Smooth muscle cell (in vitro differentiated cells): ENCODE measurements at regions not wholly inside any gene's neighbourhood (a gene's known extent, or its start where the extent isn't known, plus 50 kb on each side); places are given as distances from the start of the nearest gene placed in this dataset.
A peak's percentile ranks its signal among the peaks of the same experiment; 100 is the strongest.
"Not testable (repeated sequence)": the region's sequence is repeated elsewhere in the genome, so short reads cannot be mapped to it uniquely, and the experiment has no call there.

Source experiments
- DNase-seq: peaks from one replicate; lab custom pipeline; 2025; ENCODE audit not compliant: unreplicated experiment; lab: John Stamatoyannopoulos, UW
- H2AFZ ChIP-seq: fragments of 200-600 bp; sonication (generic); 2 replicates; pipeline ENCODE4 v1.6.0; 2016; ENCODE audit warnings: antibody characterized with exemption, low read depth, mild to moderate bottlenecking
- H3F3A ChIP-seq: fragments of 200-600 bp; sonication (generic); 2 replicates; pipeline ENCODE4 v1.6.0; 2017; ENCODE audit warnings: antibody characterized with exemption, low read depth
- H3K27ac ChIP-seq: fragments of 200-600 bp; sonication (generic); 2 replicates; pipeline ENCODE4 v1.5.1; 2016; ENCODE audit warnings: low read depth, mild to moderate bottlenecking
- H3K27me3 ChIP-seq: fragments of 200-600 bp; sonication (generic); 2 replicates; pipeline ENCODE4 v1.6.1; 2016; ENCODE audit warnings: low read depth, mild to moderate bottlenecking
- H3K36me3 ChIP-seq: fragments of 200-600 bp; sonication (generic); 2 replicates; pipeline ENCODE4 v1.5.1; 2016; ENCODE audit warnings: low read depth
- H3K4me1 ChIP-seq: fragments of 200-600 bp; sonication (generic); 2 replicates; pipeline ENCODE4 v1.5.1; 2016; ENCODE audit warnings: low read depth
- H3K4me2 ChIP-seq: fragments of 200-600 bp; sonication (generic); 2 replicates; pipeline ENCODE4 v1.6.0; 2016; ENCODE audit warnings: mild to moderate bottlenecking
- H3K4me3 ChIP-seq: fragments of 200-600 bp; sonication (generic); 2 replicates; pipeline ENCODE4 v1.5.1; 2016; ENCODE audit warnings: mild to moderate bottlenecking
- H3K79me2 ChIP-seq: fragments of 200-600 bp; sonication (generic); 2 replicates; pipeline ENCODE4 v1.6.0; 2016; ENCODE audit warnings: low read depth, mild to moderate bottlenecking
- H3K9ac ChIP-seq: fragments of 200-600 bp; sonication (generic); 2 replicates; pipeline ENCODE4 v1.6.0; 2016; ENCODE audit warnings: low read depth
- H3K9me3 ChIP-seq: fragments of 200-600 bp; sonication (generic); replicated peaks from 2 replicates; pipeline ENCODE4 v1.5.1; 2016; ENCODE audit warnings: low read depth
- H4K20me1 ChIP-seq: fragments of 200-600 bp; sonication (generic); 2 replicates; pipeline ENCODE4 v1.6.0; 2016; ENCODE audit warnings: low read depth
- WGBS: methylation state at CpG from one replicate; pipeline ENCODE4 v1.1.7; 2016; ENCODE audit warnings: low lambda C conversion rate; 5-methylcytosine and 5-hydroxymethylcytosine counted together
- TF ChIP-seq, protein P1 (sequence below): fragments of 200-600 bp; sonication (generic); IDR thresholded peaks from 2 replicates; pipeline ENCODE4 v1.5.1; 2017; ENCODE audit warnings: borderline replicate concordance, mild to moderate bottlenecking, antibody characterized with exemption; ENCODE audit not compliant: insufficient read depth, poor library complexity, severe bottlenecking

DNA sequence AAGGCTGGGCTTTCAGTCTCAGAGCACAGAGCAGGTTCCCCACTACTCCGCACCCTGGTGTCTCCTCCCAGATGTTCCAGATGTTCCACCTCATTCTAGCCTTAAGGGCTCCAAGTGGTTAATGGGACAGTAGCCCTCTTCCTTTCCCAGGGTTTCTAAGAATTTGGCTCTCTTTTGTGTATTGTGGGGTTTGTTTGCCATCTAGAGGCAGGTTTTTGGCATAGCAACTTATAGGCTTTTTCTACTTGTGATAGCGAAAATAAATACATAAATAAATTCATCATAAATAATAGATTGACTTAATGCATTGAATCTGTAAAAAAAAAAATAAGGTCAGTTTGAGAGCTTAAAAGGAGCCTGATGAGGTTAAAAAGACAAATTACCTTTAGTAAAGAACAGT is 86.1 kb upstream of the XKR3 start:
- H4K20me1 ChIP-seq, H3K27ac ChIP-seq, DNase-seq, H3K9ac ChIP-seq, H3F3A ChIP-seq, H2AFZ ChIP-seq, H3K4me1 ChIP-seq, H3K9me3 ChIP-seq, H3K27me3 ChIP-seq, H3K79me2 ChIP-seq, H3K4me2 ChIP-seq, H3K36me3 ChIP-seq, H3K4me3 ChIP-seq: not testable (repeated sequence)
- TF ChIP-seq, protein P1, sequence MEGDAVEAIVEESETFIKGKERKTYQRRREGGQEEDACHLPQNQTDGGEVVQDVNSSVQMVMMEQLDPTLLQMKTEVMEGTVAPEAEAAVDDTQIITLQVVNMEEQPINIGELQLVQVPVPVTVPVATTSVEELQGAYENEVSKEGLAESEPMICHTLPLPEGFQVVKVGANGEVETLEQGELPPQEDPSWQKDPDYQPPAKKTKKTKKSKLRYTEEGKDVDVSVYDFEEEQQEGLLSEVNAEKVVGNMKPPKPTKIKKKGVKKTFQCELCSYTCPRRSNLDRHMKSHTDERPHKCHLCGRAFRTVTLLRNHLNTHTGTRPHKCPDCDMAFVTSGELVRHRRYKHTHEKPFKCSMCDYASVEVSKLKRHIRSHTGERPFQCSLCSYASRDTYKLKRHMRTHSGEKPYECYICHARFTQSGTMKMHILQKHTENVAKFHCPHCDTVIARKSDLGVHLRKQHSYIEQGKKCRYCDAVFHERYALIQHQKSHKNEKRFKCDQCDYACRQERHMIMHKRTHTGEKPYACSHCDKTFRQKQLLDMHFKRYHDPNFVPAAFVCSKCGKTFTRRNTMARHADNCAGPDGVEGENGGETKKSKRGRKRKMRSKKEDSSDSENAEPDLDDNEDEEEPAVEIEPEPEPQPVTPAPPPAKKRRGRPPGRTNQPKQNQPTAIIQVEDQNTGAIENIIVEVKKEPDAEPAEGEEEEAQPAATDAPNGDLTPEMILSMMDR, result peak; percentile 36
- WGBS, result 19% methylated on average over 2 of the region's 2 CpGs

DNA sequence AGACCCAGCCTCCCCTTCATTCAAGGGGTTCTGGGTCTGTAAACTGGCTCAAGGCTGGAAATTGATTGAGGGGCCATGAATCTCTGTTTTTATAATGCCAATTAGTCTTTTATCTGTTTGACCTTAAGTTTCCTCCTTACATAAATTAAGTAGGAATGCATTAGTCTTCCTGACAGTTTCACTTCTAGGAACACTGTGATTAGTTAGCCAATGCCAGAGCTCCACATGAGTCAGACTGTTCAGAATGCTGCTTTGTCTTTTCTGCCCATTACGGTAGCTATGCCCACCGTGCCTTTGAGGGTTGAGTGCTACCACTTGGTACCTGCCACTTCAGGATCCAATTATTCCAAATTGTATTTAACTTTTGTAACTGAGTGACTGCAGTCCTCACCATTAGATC is 76.8 kb upstream of the XKR3 start:
- not testable (repeated sequence) for H3K4me2 ChIP-seq, H3K27me3 ChIP-seq, H2AFZ ChIP-seq, H3K4me3 ChIP-seq, H3K9me3 ChIP-seq, DNase-seq, H3K36me3 ChIP-seq, H3K9ac ChIP-seq, H4K20me1 ChIP-seq, H3K79me2 ChIP-seq, H3F3A ChIP-seq, H3K4me1 ChIP-seq
- H3K27ac ChIP-seq, result peak overlapping the region; percentile 44
- WGBS, result 77% methylated on average over 2 of the region's 2 CpGs

DNA sequence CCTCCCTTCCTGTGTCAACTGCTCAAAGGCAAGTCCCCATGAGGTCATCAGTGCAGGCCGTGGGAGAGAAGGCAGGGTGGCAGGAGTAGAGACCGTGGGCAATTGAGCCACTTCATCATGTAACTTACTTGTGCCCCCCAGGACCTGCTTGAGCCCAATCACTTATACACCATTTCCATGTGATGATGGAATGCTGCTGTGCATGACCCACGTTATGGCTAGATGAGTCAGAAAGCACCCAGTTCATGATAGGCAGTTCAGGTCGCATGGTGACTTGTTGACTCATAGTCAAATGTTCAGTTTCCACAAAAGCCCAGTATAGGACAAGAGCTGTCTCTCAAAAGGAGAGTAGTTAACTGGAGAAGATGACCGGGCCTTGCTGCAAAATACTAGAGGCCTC is 76.4 kb upstream of the XKR3 start:
- not testable (repeated sequence) for H3K9ac ChIP-seq, H3K4me3 ChIP-seq, DNase-seq, H3K4me2 ChIP-seq, H3K79me2 ChIP-seq, H3K27ac ChIP-seq, H2AFZ ChIP-seq, H3K36me3 ChIP-seq, H3F3A ChIP-seq, H3K4me1 ChIP-seq, H4K20me1 ChIP-seq, H3K9me3 ChIP-seq, H3K27me3 ChIP-seq
- WGBS, result 78% methylated on average over 4 of the region's 5 CpGs

DNA sequence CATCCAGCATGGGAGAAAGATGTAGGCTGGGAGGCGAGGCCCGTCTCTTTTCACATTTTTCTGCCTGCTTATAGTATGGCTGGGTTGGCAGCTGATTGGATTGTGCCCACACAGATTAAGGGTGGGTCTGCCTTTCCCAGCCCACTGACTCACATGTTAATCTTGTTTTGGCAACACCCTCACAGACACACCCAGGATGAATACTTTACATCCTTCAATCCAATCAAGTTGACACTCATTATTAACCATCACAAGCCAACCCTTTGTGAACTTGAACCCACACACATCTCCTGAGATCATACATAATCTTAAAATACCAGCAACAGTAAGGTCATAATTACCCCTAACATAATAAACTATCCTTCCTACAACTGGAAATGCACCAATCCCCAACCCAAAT is 74.1 kb upstream of the XKR3 start:
- H3F3A ChIP-seq, H3K27ac ChIP-seq, DNase-seq, H3K4me3 ChIP-seq, H3K36me3 ChIP-seq, H3K9me3 ChIP-seq, H3K79me2 ChIP-seq, H3K27me3 ChIP-seq, H2AFZ ChIP-seq, H3K9ac ChIP-seq, H4K20me1 ChIP-seq, H3K4me1 ChIP-seq, H3K4me2 ChIP-seq: not testable (repeated sequence)
- WGBS, result no CpG with 5 or more reads among the region's 2 CpGs

DNA sequence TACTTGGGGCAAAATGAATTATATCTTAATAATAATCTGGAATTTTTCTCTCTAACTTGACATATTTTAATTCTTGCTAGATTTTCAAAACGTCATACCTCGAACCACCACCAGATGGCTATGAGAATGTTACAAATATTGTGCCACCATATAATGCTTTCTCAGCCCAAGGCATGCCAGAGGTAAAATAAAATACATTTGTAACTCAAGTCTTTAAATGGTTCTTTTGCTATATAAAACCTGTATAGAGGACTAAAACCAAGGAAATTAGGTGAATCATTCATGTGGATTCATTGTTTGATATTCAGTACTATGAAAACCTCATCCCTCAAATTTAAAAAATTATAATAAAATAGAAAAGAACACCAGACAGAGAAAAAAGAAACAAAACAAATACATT is 72.2 kb upstream of the XKR3 start:
- H3K79me2 ChIP-seq, H3F3A ChIP-seq, H4K20me1 ChIP-seq, H3K27ac ChIP-seq, H3K4me1 ChIP-seq, H3K9me3 ChIP-seq, H3K4me2 ChIP-seq, H3K9ac ChIP-seq, H3K27me3 ChIP-seq, DNase-seq, H3K36me3 ChIP-seq, H3K4me3 ChIP-seq, H2AFZ ChIP-seq: not testable (repeated sequence)
- 7% methylated on average over 2 of the region's 2 CpGs for WGBS

DNA sequence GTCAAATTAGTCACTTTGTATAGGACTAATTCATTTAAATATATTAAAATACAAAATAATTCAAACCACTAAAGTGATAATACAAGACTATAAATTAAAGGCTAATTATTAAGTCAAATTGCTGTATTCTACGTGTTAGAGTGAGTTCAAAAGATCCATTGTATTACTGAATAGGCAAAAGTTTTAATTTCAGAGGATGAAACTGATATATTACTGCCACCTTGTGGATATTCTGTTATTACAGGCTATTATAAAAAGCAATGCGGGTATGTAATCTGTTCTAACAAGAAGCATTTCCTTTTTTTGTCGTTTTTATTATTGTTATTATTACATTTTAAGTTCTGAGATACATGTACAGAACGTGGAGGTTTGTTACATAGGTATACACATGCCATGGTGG is 66.7 kb upstream of the XKR3 start:
- H2AFZ ChIP-seq, H4K20me1 ChIP-seq, DNase-seq, H3F3A ChIP-seq, H3K36me3 ChIP-seq, H3K4me1 ChIP-seq, H3K9me3 ChIP-seq, H3K4me3 ChIP-seq, H3K4me2 ChIP-seq, H3K9ac ChIP-seq, H3K27me3 ChIP-seq, H3K27ac ChIP-seq, H3K79me2 ChIP-seq: not testable (repeated sequence)
- TF ChIP-seq, protein P1, result peak; percentile 42
- WGBS, result under 1% methylated on average over 4 of the region's 4 CpGs

DNA sequence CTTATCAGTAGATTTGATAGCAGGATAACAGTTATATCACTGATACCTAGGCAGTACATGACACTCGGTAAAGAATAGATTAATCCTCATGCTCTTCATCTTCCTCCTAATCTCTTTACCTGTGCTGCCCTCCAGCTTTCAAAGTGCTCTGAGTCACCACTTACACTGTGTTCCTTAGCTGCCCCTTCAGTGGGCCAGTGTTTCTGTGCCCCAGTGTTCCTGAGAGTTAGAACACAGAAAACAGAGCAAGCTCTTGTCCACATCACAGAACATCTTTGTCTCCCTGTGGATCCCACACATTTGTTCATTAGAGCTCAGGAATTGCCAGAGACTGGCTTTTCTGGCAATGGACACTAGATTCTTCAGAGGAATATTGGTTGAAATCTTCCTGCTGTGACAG is 51.1 kb upstream of the XKR3 start:
- not testable (repeated sequence) for H3K27ac ChIP-seq, H3K79me2 ChIP-seq, H3K27me3 ChIP-seq, DNase-seq, H3K4me1 ChIP-seq, H4K20me1 ChIP-seq, H3F3A ChIP-seq, H3K9ac ChIP-seq, H3K36me3 ChIP-seq, H3K4me3 ChIP-seq, H3K9me3 ChIP-seq, H3K4me2 ChIP-seq, H2AFZ ChIP-seq
- 86% methylated on average over 1 of the region's 1 CpG for WGBS
